Retinal pigment epithelial cell (primary cell): ENCODE measurements at regions not wholly inside any gene's neighbourhood (a gene's known extent, or its start where the extent isn't known, plus 50 kb on each side); places are given as distances from the start of the nearest gene placed in this dataset.

Experiments
- DNase-seq: peaks from one replicate; pipeline ENCODE4 v3.0.0-alpha.2; 2010; ENCODE audit warnings: low read depth
- H3K4me3 ChIP-seq: 2 replicates; pipeline ENCODE4 v1.5.1; 2011; ENCODE audit warnings: mild to moderate bottlenecking, low read length, control low read depth, moderate library complexity
- CTCF ChIP-seq: conservative IDR thresholded peaks from 2 replicates; pipeline ENCODE4 v1.5.1; 2011; ENCODE audit warnings: low read depth, low read length, control low read depth, inconsistent platforms

GRCh38 chr5:96146675-96147074 is 185.0 kb upstream of the ELL2 start:
- no peak overlapping the region for H3K4me3 ChIP-seq
- no peak for TF ChIP-seq CTCF
- peak; percentile 30 for DNase-seq

GRCh38 chr5:96144289-96144688 is 182.6 kb upstream of the ELL2 start:
- no peak overlapping the region for H3K4me3 ChIP-seq
- DNase-seq = no peak
- TF ChIP-seq CTCF = no peak

GRCh38 chr5:96143450-96143849 is 181.8 kb upstream of the ELL2 start:
- DNase-seq = no peak
- no peak overlapping the region for H3K4me3 ChIP-seq
- TF ChIP-seq CTCF = no peak

GRCh38 chr5:96142786-96143434 is 181.3 kb upstream of the ELL2 start:
- TF ChIP-seq CTCF = no peak
- peak; percentile 53 for DNase-seq
- H3K4me3 ChIP-seq = no peak overlapping the region

- DNase-seq = no peak
- H3K4me3 ChIP-seq = no peak overlapping the region
- no peak for TF ChIP-seq CTCF
These were observed 180.6 kb upstream of the ELL2 start for GRCh38 chr5:96142184-96142781.

GRCh38 chr5:96141749-96142148 is 180.1 kb upstream of the ELL2 start:
- H3K4me3 ChIP-seq = no peak overlapping the region
- no peak for TF ChIP-seq CTCF
- DNase-seq = no peak

- H3K4me3 ChIP-seq = no peak overlapping the region
- no peak for DNase-seq
- TF ChIP-seq CTCF = no peak
These were observed 178.8 kb upstream of the ELL2 start for GRCh38 chr5:96140496-96140895.
